CD4-positive, alpha-beta T cell (primary cell): ENCODE measurements at regions not wholly inside any gene's neighbourhood (a gene's known extent, or its start where the extent isn't known, plus 50 kb on each side); places are given as distances from the start of the nearest gene placed in this dataset.

ENCODE experiments used
- ATAC-seq: fragments of 200-7000 bp; cut with Tn5 transposase; one replicate; pipeline ENCODE4 v1.10.0; 2022; ENCODE audit warnings: mild to moderate bottlenecking; ENCODE audit not compliant: poor library complexity
- CTCF ChIA-PET: fragments of 350-600 bp; sonication (Branson Sonifier 250); formaldehyde crosslinking; loops from one replicate; lab custom pipeline; 2021; ENCODE audit warnings: antibody characterized with exemption, inconsistent platforms; lab: Charles Lee
- POLR2A ChIA-PET: fragments of 350-600 bp; sonication (Branson Sonifier 250); formaldehyde crosslinking; loops from one replicate; lab custom pipeline; 2021; ENCODE audit warnings: antibody characterized with exemption, inconsistent platforms; lab: Charles Lee
- DNase-seq, 14 experiments: peaks; one replicate each; pipeline ENCODE4 v3.0.0-alpha.2; 2013 to 2020; ENCODE audit warnings: mixed read lengths in 2 of 14
- H3K27ac ChIP-seq, 2 donors: one replicate each; pipeline versions ENCODE4 v1.5.1 to v1.7.0; 2013; ENCODE audit warnings: low read length in 2 of 2, low read depth in 1 of 2, mild to moderate bottlenecking in 1 of 2
- H3K27me3 ChIP-seq, 2 experiments: 1 replicate in 1 of 2; 2 replicates in 1 of 2; pipeline versions ENCODE4 v1.6.1 to v1.7.0; 2013; ENCODE audit warnings: low read length in 2 of 2, control low read depth in 1 of 2, mild to moderate bottlenecking in 1 of 2, moderate library complexity in 1 of 2; ENCODE audit not compliant: insufficient read depth in 2 of 2, control insufficient read depth in 1 of 2
- H3K36me3 ChIP-seq: one replicate; pipeline ENCODE4 v1.6.1; 2013; ENCODE audit warnings: low read length, control low read depth; ENCODE audit not compliant: insufficient read depth
- H3K4me1 ChIP-seq: one replicate; pipeline ENCODE4 v1.6.1; 2013; ENCODE audit warnings: low read length, control low read depth; ENCODE audit not compliant: insufficient read depth
- H3K4me3 ChIP-seq: one replicate; pipeline ENCODE4 v1.5.1; 2013; ENCODE audit warnings: mild to moderate bottlenecking, low read length, moderate library complexity
- H3K9me3 ChIP-seq, 2 experiments: 1 replicate in 1 of 2; 2 replicates in 1 of 2; pipeline versions ENCODE4 v1.6.1 to v1.7.0; 2013; ENCODE audit warnings: low read length in 2 of 2, mild to moderate bottlenecking in 2 of 2, control low read depth in 1 of 2, moderate library complexity in 1 of 2; ENCODE audit not compliant: control insufficient read depth in 1 of 2, insufficient read depth in 1 of 2
- H3K27ac Mint-ChIP-seq: one replicate; pipeline ENCODE4 v1.8.0; 2020; ENCODE audit warnings: mixed read lengths
- H3K27me3 Mint-ChIP-seq: one replicate; pipeline ENCODE4 v1.8.0; 2021; ENCODE audit warnings: mixed read lengths
- H3K36me3 Mint-ChIP-seq: one replicate; pipeline ENCODE4 v1.8.0; 2021; ENCODE audit warnings: low read depth, mixed read lengths
- H3K4me1 Mint-ChIP-seq: one replicate; pipeline ENCODE4 v1.8.0; 2021; ENCODE audit warnings: low read depth, mixed read lengths
- H3K4me3 Mint-ChIP-seq: one replicate; pipeline ENCODE4 v1.8.0; 2020; ENCODE audit warnings: mild to moderate bottlenecking, mixed read lengths
- H3K9me3 Mint-ChIP-seq: one replicate; pipeline ENCODE4 v1.8.0; 2020; ENCODE audit warnings: mixed read lengths
- CTCF ChIP-seq: fragments of 200-600 bp; IDR thresholded peaks from one replicate; pipeline ENCODE4 v1.8.0; 2022; ENCODE audit warnings: antibody characterized with exemption, mild to moderate bottlenecking
- intact Hi-C, 2 experiments: fragments of 100-400 bp; cut with DNase I in 1 of 2; cut with micrococcal nuclease in 1 of 2; formaldehyde crosslinking; loops; one replicate each; pipeline versions ENCODE4 v1.15.1 to v1.9.0; 2023 to 2025; cut with DNase I, micrococcal nuclease

- no peak overlapping the region for H3K27ac Mint-ChIP-seq
These were observed 468.1 kb upstream of the CHST9 start for GRCh38 chr18:27653247-27653646.

DNA sequence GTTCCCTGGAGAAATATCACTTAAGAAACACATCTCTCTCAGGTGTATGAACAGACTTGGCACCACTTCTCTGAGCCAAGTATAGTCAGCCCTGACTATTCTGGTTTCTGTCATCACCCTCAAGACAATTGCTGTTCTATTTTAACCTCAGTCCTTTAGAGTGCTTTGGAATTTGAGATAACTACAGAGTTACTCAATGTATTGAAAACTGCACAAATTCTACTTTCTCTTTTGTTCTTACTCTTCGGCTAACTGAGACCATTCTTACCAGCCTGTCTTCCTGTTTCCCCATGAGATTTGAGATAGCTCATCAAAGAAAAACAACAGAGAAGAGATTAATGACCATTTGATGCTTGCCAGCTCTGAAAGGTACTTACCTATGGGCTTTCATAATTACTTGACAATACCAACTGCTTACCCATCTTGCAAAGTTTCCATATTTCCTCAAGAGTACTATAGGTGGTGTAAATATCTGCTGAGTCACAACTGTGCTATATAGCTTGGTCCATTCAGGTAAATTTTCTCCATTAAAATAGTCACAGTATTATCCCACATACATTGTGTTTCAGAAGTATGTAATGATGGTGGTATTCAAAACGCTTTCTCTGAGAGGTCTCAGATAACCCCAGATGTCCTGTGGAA is 467.5 kb upstream of the CHST9 start:
- H3K36me3 Mint-ChIP-seq: no peaks in the 10 kb centered on the region

More at GRCh38 chr18:27653247-27653646, 468.1 kb upstream of the CHST9 start:
- peaks cover 8% of the 10 kb centered on the region for H3K9me3 Mint-ChIP-seq
- no peak for DNase-seq
- intact Hi-C loops: no loop called here
- ChIA-PET CTCF (no interaction called here), POLR2A (no interaction called here)
- no peak overlapping the region for H3K4me3 ChIP-seq
- H3K27me3 ChIP-seq: no peaks in the 10 kb centered on the region
- H3K4me1 Mint-ChIP-seq: no peaks in the 10 kb centered on the region
- no peak for ATAC-seq
- H3K27ac ChIP-seq: no peak overlapping the region
- TF ChIP-seq CTCF: no peak
- no peaks in the 10 kb centered on the region for H3K36me3 ChIP-seq
- H3K4me3 Mint-ChIP-seq: no peak overlapping the region
- H3K9me3 ChIP-seq: no peaks in the 10 kb centered on the region
- H3K4me1 ChIP-seq: no peaks in the 10 kb centered on the region
- no peaks in the 10 kb centered on the region for H3K36me3 Mint-ChIP-seq
- no peaks in the 10 kb centered on the region for H3K27me3 Mint-ChIP-seq

DNA sequence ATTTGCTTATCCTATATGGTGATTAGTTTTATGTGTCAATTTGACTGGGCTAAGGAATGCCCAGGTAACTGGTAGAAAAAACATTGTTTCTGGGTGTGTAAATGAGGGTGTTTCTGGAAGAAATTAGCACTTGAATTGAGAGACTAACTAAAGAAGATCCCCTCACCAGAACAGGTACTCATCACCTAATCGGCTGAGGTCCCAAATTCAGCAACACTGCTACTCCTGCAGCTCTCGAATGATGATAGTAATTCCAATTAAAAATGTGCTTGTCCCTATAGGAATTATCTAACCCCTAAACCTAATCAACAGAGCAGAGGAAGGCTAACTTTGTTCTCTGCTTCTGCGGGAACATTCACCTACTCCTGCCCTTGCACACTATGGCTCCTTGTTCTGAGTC is 464.5 kb upstream of the CHST9 start:
- no peak overlapping the region for H3K4me3 ChIP-seq
- ChIA-PET CTCF (no interaction called here), POLR2A (no interaction called here)
- H3K4me3 Mint-ChIP-seq: no peak overlapping the region
- intact Hi-C loops: no loop called here
- no peak overlapping the region for H3K27ac Mint-ChIP-seq
- H3K9me3 ChIP-seq: no peaks in the 10 kb centered on the region
- H3K27me3 Mint-ChIP-seq: no peaks in the 10 kb centered on the region
- no peak overlapping the region for H3K27ac ChIP-seq
- no peaks in the 10 kb centered on the region for H3K36me3 Mint-ChIP-seq
- peaks cover 13% of the 10 kb centered on the region for H3K9me3 Mint-ChIP-seq
- no peak for TF ChIP-seq CTCF
- no peaks in the 10 kb centered on the region for H3K27me3 ChIP-seq
- ATAC-seq (no peak), DNase-seq (no peak)
- H3K4me1 Mint-ChIP-seq: no peaks in the 10 kb centered on the region
- no peaks in the 10 kb centered on the region for H3K4me1 ChIP-seq
- no peaks in the 10 kb centered on the region for H3K36me3 ChIP-seq

More for the DNA sequence above, 467.5 kb upstream of the CHST9 start:
- ChIA-PET POLR2A (no interaction called here), CTCF (no interaction called here)
- no peak overlapping the region for H3K27ac ChIP-seq
- DNase-seq (no peak), ATAC-seq (no peak)
- Mint-ChIP-seq H3K27ac (no peak overlapping the region), H3K4me1 (no peaks in the 10 kb centered on the region), H3K9me3 (peaks cover 8% of the 10 kb centered on the region), H3K4me3 (no peak overlapping the region), H3K27me3 (no peaks in the 10 kb centered on the region)
- no peaks in the 10 kb centered on the region for H3K4me1 ChIP-seq
- no peaks in the 10 kb centered on the region for H3K36me3 ChIP-seq
- no peaks in the 10 kb centered on the region for H3K9me3 ChIP-seq
- TF ChIP-seq CTCF: no peak
- H3K27me3 ChIP-seq: no peaks in the 10 kb centered on the region
- intact Hi-C loops: no loop called here
- H3K4me3 ChIP-seq: no peak overlapping the region
